IMR-90 (cell line): ENCODE measurements at regions not wholly inside any gene's neighbourhood (a gene's known extent, or its start where the extent isn't known, plus 50 kb on each side); places are given as distances from the start of the nearest gene placed in this dataset.

Experiments used
- ATAC-seq: fragments of 200-7000 bp; cut with Tn5 transposase; 2 replicates; pipeline ENCODE4 v1.9.1; 2020; ENCODE audit warnings: low read depth, mild to moderate bottlenecking, moderate library complexity
- BruUV-seq: library from RNA; stranded (reverse); fragments of 400-500 nt; replicated peaks from 2 replicates; lab custom pipeline; 2021; lab: Mats Ljungman, UMichigan
- CTCF ChIA-PET: fragments of 300-600 bp; formaldehyde crosslinking; extraction: SDS; loops from one replicate; lab custom pipeline; 2021; ENCODE audit warnings: antibody characterized with exemption; lab: Yijun Ruan, JAX
- POLR2A ChIA-PET: fragments of 300-600 bp; sonication (Branson Sonifier 250); formaldehyde crosslinking; loops from one replicate; lab custom pipeline; 2022; ENCODE audit warnings: antibody characterized with exemption; ENCODE audit not compliant: unreplicated experiment; lab: Charles Lee
- DNase-seq: peaks from one replicate; pipeline ENCODE4 v3.0.0; 2013
- H2AFZ ChIP-seq: replicated peaks from 2 replicates; pipeline ENCODE3; 2013; ENCODE audit warnings: low read length, mild to moderate bottlenecking; ENCODE audit not compliant: poor library complexity
- H2AK5ac ChIP-seq: 2 replicates; pipeline ENCODE4 v1.6.1; 2013; ENCODE audit warnings: low read depth, low read length, inconsistent platforms
- H2AK9ac ChIP-seq: replicated peaks from 2 replicates; pipeline ENCODE3; 2013; ENCODE audit warnings: mild to moderate bottlenecking, low read depth, low read length, moderate library complexity; ENCODE audit not compliant: poor library complexity
- H2BK120ac ChIP-seq: 2 replicates; pipeline ENCODE4 v1.6.1; 2013; ENCODE audit warnings: low read depth, low read length, inconsistent platforms
- H2BK15ac ChIP-seq: 3 replicates; pipeline ENCODE4 v1.6.1; 2013; ENCODE audit warnings: low read depth, low read length, inconsistent platforms
- H2BK20ac ChIP-seq: 2 replicates; pipeline ENCODE4 v1.6.1; 2013; ENCODE audit warnings: low read depth, mild to moderate bottlenecking, inconsistent platforms, low read length, moderate library complexity
- H2BK5ac ChIP-seq: 2 replicates; pipeline ENCODE4 v1.6.1; 2013; ENCODE audit warnings: mild to moderate bottlenecking, low read depth, low read length, inconsistent platforms; ENCODE audit not compliant: poor library complexity, severe bottlenecking
- H3K14ac ChIP-seq: replicated peaks from 2 replicates; pipeline ENCODE4 v1.6.1; 2013; ENCODE audit warnings: low read depth, low read length, inconsistent platforms
- H3K18ac ChIP-seq: 2 replicates; pipeline ENCODE4 v1.6.1; 2013; ENCODE audit warnings: low read depth, low read length, control low read depth
- H3K23ac ChIP-seq: 2 replicates; pipeline ENCODE4 v1.6.1; 2013; ENCODE audit warnings: low read depth, low read length, inconsistent platforms
- H3K27ac ChIP-seq: 2 replicates; pipeline ENCODE4 v1.5.1; 2013; ENCODE audit warnings: mild to moderate bottlenecking, control low read depth, low read length; ENCODE audit not compliant: insufficient read depth
- H3K27me3 ChIP-seq: 2 replicates; pipeline ENCODE4 v1.6.1; 2013; ENCODE audit warnings: low read length; ENCODE audit not compliant: control insufficient read depth, insufficient read depth
- H3K36me3 ChIP-seq: 2 replicates; pipeline ENCODE4 v1.6.1; 2013; ENCODE audit warnings: low read length, mixed read lengths; ENCODE audit not compliant: control insufficient read depth, insufficient read depth
- H3K4ac ChIP-seq: 2 replicates; pipeline ENCODE4 v1.6.1; 2013; ENCODE audit warnings: low read depth, low read length, inconsistent platforms
- H3K4me1 ChIP-seq: 2 replicates; pipeline ENCODE4 v1.6.1; 2013; ENCODE audit warnings: low read length, mixed read lengths; ENCODE audit not compliant: control insufficient read depth, insufficient read depth
- H3K4me2 ChIP-seq: 2 replicates; pipeline ENCODE4 v1.6.1; 2013; ENCODE audit warnings: low read depth, mild to moderate bottlenecking, control low read depth, low read length, moderate library complexity
- H3K4me3 ChIP-seq: 2 replicates; pipeline ENCODE4 v1.5.1; 2013; ENCODE audit warnings: low read depth, mild to moderate bottlenecking, control low read depth, low read length, moderate library complexity; ENCODE audit not compliant: insufficient read depth
- H3K56ac ChIP-seq: 2 replicates; pipeline ENCODE4 v1.6.1; 2013; ENCODE audit warnings: low read length, inconsistent platforms; ENCODE audit not compliant: insufficient read depth; ENCODE audit errors: extremely low read depth
- H3K79me1 ChIP-seq, 2 experiments: 2 replicates each; pipeline ENCODE4 v1.6.1; 2013; ENCODE audit warnings: low read length in 2 of 2, inconsistent platforms in 1 of 2, low read depth in 1 of 2
- H3K9ac ChIP-seq: 2 replicates; pipeline ENCODE4 v1.6.1; 2013; ENCODE audit warnings: low read depth, low read length, control low read depth
- H3K9me1 ChIP-seq: 2 replicates; pipeline ENCODE4 v1.6.1; 2013; ENCODE audit warnings: low read length, inconsistent platforms; ENCODE audit not compliant: insufficient read depth
- H3K9me3 ChIP-seq: 2 replicates; pipeline ENCODE4 v1.6.1; 2013; ENCODE audit warnings: low read length; ENCODE audit not compliant: control insufficient read depth, insufficient read depth
- H4K20me1 ChIP-seq: 2 replicates; pipeline ENCODE4 v1.6.1; 2013; ENCODE audit warnings: low read length, inconsistent platforms; ENCODE audit not compliant: insufficient read depth
- H4K5ac ChIP-seq: 2 replicates; pipeline ENCODE4 v1.6.1; 2013; ENCODE audit warnings: mild to moderate bottlenecking, low read depth, low read length, control low read depth
- H4K8ac ChIP-seq, 2 experiments: 2 replicates each; pipeline ENCODE4 v1.6.1; 2013; ENCODE audit warnings: low read depth in 2 of 2, low read length in 2 of 2, control low read depth in 1 of 2, inconsistent platforms in 1 of 2
- H4K91ac ChIP-seq: 2 replicates; pipeline ENCODE4 v1.6.1; 2013; ENCODE audit warnings: low read depth, low read length, inconsistent platforms; ENCODE audit not compliant: insufficient read depth
- BHLHE40 ChIP-seq: fragments of 150-350 bp; IDR thresholded peaks from 2 replicates; pipeline ENCODE4 v1.6.1; 2016; ENCODE audit warnings: mild to moderate bottlenecking, low read depth, low read length
- CEBPB ChIP-seq: IDR thresholded peaks from 2 replicates; pipeline ENCODE4 v1.6.1; 2012; ENCODE audit warnings: low read depth, low read length, improper control_type of control experiment
- MAFK ChIP-seq: IDR thresholded peaks from 2 replicates; pipeline ENCODE4 v1.6.1; 2012; ENCODE audit warnings: low read depth, low read length, improper control_type of control experiment
- MXI1 ChIP-seq: IDR thresholded peaks from 2 replicates; pipeline ENCODE4 v1.6.1; 2012; ENCODE audit warnings: low read depth, mild to moderate bottlenecking, low read length, moderate library complexity, borderline replicate concordance
- NFE2L2 ChIP-seq: fragments of 150-350 bp; IDR thresholded peaks from 2 replicates; pipeline ENCODE4 v1.6.1; 2016; ENCODE audit warnings: low read depth, mild to moderate bottlenecking, low read length
- RAD21 ChIP-seq: IDR thresholded peaks from 2 replicates; pipeline ENCODE4 v1.6.1; 2012; ENCODE audit warnings: low read length, improper control_type of control experiment
- RCOR1 ChIP-seq: IDR thresholded peaks from 2 replicates; pipeline ENCODE4 v1.6.1; 2012; ENCODE audit warnings: mild to moderate bottlenecking, low read length, improper control_type of control experiment; ENCODE audit not compliant: insufficient replicate concordance
- RFX5 ChIP-seq: IDR thresholded peaks from 2 replicates; pipeline ENCODE4 v1.8.0; 2012; ENCODE audit warnings: low read depth, mild to moderate bottlenecking, low read length, moderate library complexity
- dilution Hi-C: fragments of 300-500 bp; cut with HindIII; formaldehyde crosslinking; loops from one replicate; pipeline ENCODE4 v1.14.3; 2018; ENCODE audit warnings: low sequenced_read_pairs; ENCODE audit not compliant: unreplicated experiment
- in situ Hi-C: fragments of 300-500 bp; cut with MboI; formaldehyde crosslinking; loops from 3 replicates; pipeline ENCODE4 v1.14.3; 2019; ENCODE audit warnings: low sequenced_read_pairs, inconsistent platforms, mixed read lengths
- intact Hi-C: fragments of 100-400 bp; cut with micrococcal nuclease; formaldehyde crosslinking; loops from 2 replicates; pipeline ENCODE4 v1.10.0; 2022
- TF ChIP-seq, protein P1 (sequence below): conservative IDR thresholded peaks from 2 replicates; pipeline ENCODE4 v1.5.1; 2012; ENCODE audit warnings: mild to moderate bottlenecking, low read depth, low read length, improper control_type of control experiment

DNA sequence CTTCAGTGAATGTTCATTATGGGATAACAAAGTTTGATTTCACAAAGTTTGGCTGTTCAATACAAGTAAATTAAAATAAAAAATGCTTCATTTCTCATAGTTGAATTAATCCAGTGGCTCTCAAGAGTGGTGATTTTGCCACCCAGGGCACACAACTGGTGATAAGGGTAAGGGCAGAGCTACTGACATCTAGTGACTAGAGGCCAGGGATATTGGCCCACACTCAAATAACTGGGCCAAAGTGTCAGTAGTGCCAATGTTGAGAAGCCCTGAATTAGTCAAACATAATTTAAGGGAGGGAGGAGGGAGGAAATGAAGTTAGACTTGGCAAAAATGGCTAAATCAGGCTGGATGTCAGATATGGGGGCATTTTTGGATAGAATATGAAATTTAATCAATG is 880.5 kb upstream of the ADGRL4 start:
- no peak overlapping the region for H3K9ac ChIP-seq
- H3K4me1 ChIP-seq: no peaks in the 10 kb centered on the region
- in situ Hi-C loops: no loop called here
- no peaks in the 10 kb centered on the region for H3K27me3 ChIP-seq
- H3K56ac ChIP-seq: no peak overlapping the region
- no TSS peak for BruUV-seq
- ATAC-seq (no peak), DNase-seq (no peak)
- no peak overlapping the region for H3K4ac ChIP-seq
- peaks cover 3% of the 10 kb centered on the region; the same call in 1 of the 2 replicates for H3K9me3 ChIP-seq
- no peak overlapping the region for H4K91ac ChIP-seq
- H3K18ac ChIP-seq: no peak overlapping the region
- H2BK5ac ChIP-seq: no peak overlapping the region
- dilution Hi-C loops: no loop called here
- ChIA-PET POLR2A (no interaction called here), CTCF (no interaction called here)
- no peak overlapping the region for H3K14ac ChIP-seq
- H3K4me2 ChIP-seq: no peak overlapping the region
- TF ChIP-seq RAD21 (no peak), RCOR1 (no peak), CEBPB (no peak), MAFK (no peak), MXI1 (no peak), RFX5 (no peak), NFE2L2 (no peak), BHLHE40 (no peak)
- TF ChIP-seq, protein P1, sequence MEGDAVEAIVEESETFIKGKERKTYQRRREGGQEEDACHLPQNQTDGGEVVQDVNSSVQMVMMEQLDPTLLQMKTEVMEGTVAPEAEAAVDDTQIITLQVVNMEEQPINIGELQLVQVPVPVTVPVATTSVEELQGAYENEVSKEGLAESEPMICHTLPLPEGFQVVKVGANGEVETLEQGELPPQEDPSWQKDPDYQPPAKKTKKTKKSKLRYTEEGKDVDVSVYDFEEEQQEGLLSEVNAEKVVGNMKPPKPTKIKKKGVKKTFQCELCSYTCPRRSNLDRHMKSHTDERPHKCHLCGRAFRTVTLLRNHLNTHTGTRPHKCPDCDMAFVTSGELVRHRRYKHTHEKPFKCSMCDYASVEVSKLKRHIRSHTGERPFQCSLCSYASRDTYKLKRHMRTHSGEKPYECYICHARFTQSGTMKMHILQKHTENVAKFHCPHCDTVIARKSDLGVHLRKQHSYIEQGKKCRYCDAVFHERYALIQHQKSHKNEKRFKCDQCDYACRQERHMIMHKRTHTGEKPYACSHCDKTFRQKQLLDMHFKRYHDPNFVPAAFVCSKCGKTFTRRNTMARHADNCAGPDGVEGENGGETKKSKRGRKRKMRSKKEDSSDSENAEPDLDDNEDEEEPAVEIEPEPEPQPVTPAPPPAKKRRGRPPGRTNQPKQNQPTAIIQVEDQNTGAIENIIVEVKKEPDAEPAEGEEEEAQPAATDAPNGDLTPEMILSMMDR: no peak
- no peak overlapping the region for H3K4me3 ChIP-seq
- H3K23ac ChIP-seq: no peak overlapping the region
- H4K20me1 ChIP-seq: no peaks in the 10 kb centered on the region
- H3K27ac ChIP-seq: no peak overlapping the region
- H2AFZ ChIP-seq: no peak overlapping the region
- H3K79me1 ChIP-seq: no peaks in the 10 kb centered on the region
- intact Hi-C loops: no loop called here
- H2AK9ac ChIP-seq: no peak overlapping the region
- H2BK15ac ChIP-seq: no peak overlapping the region
- no peak overlapping the region for H2BK120ac ChIP-seq
- H4K5ac ChIP-seq: no peak overlapping the region
- no peaks in the 10 kb centered on the region for H3K36me3 ChIP-seq
- H2AK5ac ChIP-seq: no peak overlapping the region
- H3K9me1 ChIP-seq: no peaks in the 10 kb centered on the region
- H4K8ac ChIP-seq: no peak overlapping the region
- no peak overlapping the region for H2BK20ac ChIP-seq
